Transverse colon (tissue), 4 donors: ENCODE measurements at regions not wholly inside any gene's neighbourhood (a gene's known extent, or its start where the extent isn't known, plus 50 kb on each side); places are given as distances from the start of the nearest gene placed in this dataset.

Experiments
- DNase-seq: peaks from one replicate; pipeline ENCODE4 v3.0.0-alpha.2; 2019
- H3K27ac ChIP-seq, 4 donors: fragments of 200-600 bp; sonication (generic); 2 replicates each; pipeline ENCODE4 v1.5.1; 2016 to 2018; ENCODE audit warnings: inconsistent platforms in 4 of 4
- H3K27me3 ChIP-seq: fragments of 200-600 bp; sonication (generic); 2 replicates; pipeline ENCODE4 v1.5.1; 2017; ENCODE audit warnings: inconsistent platforms
- H3K36me3 ChIP-seq, 4 donors: fragments of 200-600 bp; sonication (generic); 2 replicates each; pipeline ENCODE4 v1.5.1; 2017 to 2019; ENCODE audit warnings: inconsistent platforms in 4 of 4
- H3K4me1 ChIP-seq, 4 donors: fragments of 200-600 bp; sonication (generic); 2 replicates each; pipeline ENCODE4 v1.5.1; 2017 to 2020; ENCODE audit warnings: inconsistent platforms in 4 of 4
- H3K4me3 ChIP-seq, 4 donors: fragments of 200-600 bp; sonication (generic); 1 replicate in 1 of 4; 2 replicates in 3 of 4; pipeline versions ENCODE4 v1.5.1 to v1.6.1; 2017 to 2019; ENCODE audit warnings: inconsistent platforms in 4 of 4
- H3K9me3 ChIP-seq, 2 donors: fragments of 200-600 bp; sonication (generic); 2 replicates each; pipeline ENCODE4 v1.5.1; 2017 to 2019; ENCODE audit warnings: inconsistent platforms in 2 of 2
- EP300 ChIP-seq: sonication (generic); formaldehyde crosslinking; IDR thresholded peaks from one replicate; pipeline ENCODE4 v1.6.1; 2017; ENCODE audit warnings: antibody characterized with exemption, low read depth
- POLR2A ChIP-seq: fragments of 450-650 bp; IDR thresholded peaks from one replicate; pipeline ENCODE4 v1.6.1; 2016; ENCODE audit warnings: antibody characterized with exemption, mild to moderate bottlenecking, moderate library complexity
- POLR2AphosphoS5 ChIP-seq, 3 donors: sonication (generic); formaldehyde crosslinking; IDR thresholded peaks; one replicate each; pipeline ENCODE4 v1.6.1; 2016; ENCODE audit warnings: antibody characterized with exemption in 3 of 3
- WGBS, 2 donors: methylation state at CpG; one replicate each; pipeline ENCODE4 v1.1.5; 2018; ENCODE audit warnings: low coverage in 1 of 2; 5-methylcytosine and 5-hydroxymethylcytosine counted together
- in situ Hi-C, 4 donors: fragments of 200-750 bp; cut with MboI; loops; one replicate each; pipeline versions ENCODE4 v1.15.0 to v1.15.1; 2017; ENCODE audit warnings: low sequenced_read_pairs in 3 of 4, low pct_ligation_motif_present in 1 of 4, low pct_unique_long_range_greater_than_20kb in 1 of 4
- intact Hi-C: fragments of 100-400 bp; cut with DNase I; formaldehyde crosslinking; loops from one replicate; pipeline ENCODE4 v1.15.1; 2023; ENCODE audit warnings: low total_unique reads
- TF ChIP-seq, protein P1 (sequence below), 5 experiments: fragments of 200-600 bp in 3 of 5; fragments of 450-650 bp in 2 of 5; sonication (generic) in 3 of 5; IDR thresholded peaks; 1 replicate in 2 of 5; 2 replicates in 3 of 5; pipeline ENCODE4 v1.5.1; 2016 to 2017; ENCODE audit warnings: antibody characterized with exemption in 5 of 5, inconsistent platforms in 3 of 5, mild to moderate bottlenecking in 2 of 5, moderate library complexity in 1 of 5

DNA sequence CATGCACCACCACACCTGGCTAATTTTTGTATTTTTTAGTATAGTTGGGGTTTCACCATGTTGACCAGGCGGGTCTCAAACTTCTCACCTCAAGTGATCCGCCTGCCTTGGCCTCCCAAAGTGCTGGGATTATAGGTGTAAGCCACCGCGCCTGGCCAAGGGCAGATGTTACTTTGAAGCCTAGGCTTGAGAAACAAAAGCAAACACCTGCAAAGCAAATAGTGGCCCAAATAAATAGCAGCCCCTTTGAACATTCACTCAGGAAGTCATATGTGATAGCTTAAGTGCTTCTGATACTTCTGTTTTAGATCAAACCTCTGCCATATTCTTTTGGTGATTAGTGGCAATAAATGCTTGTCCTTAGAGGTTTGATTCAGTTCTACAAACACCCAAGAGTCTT is 404.5 kb upstream of the SMIM21 start:
- in situ Hi-C loops (no loop called here), intact Hi-C loops (no loop called here)
- H3K27ac ChIP-seq = no peak overlapping the region
- no peak for TF ChIP-seq EP300
- TF ChIP-seq POLR2A = no peak
- TF ChIP-seq POLR2AphosphoS5 (IDR thresholded peaks at IDR 0.05) = no peak
- TF ChIP-seq, protein P1, sequence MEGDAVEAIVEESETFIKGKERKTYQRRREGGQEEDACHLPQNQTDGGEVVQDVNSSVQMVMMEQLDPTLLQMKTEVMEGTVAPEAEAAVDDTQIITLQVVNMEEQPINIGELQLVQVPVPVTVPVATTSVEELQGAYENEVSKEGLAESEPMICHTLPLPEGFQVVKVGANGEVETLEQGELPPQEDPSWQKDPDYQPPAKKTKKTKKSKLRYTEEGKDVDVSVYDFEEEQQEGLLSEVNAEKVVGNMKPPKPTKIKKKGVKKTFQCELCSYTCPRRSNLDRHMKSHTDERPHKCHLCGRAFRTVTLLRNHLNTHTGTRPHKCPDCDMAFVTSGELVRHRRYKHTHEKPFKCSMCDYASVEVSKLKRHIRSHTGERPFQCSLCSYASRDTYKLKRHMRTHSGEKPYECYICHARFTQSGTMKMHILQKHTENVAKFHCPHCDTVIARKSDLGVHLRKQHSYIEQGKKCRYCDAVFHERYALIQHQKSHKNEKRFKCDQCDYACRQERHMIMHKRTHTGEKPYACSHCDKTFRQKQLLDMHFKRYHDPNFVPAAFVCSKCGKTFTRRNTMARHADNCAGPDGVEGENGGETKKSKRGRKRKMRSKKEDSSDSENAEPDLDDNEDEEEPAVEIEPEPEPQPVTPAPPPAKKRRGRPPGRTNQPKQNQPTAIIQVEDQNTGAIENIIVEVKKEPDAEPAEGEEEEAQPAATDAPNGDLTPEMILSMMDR (IDR thresholded peaks at IDR 0.05) = no peak
- H3K9me3 ChIP-seq = no peaks in the 10 kb centered on the region
- WGBS, 2 donors = 85% methylated on average over 4 of the region's 4 CpGs; no CpG with 5 or more reads in 1 of the 2 donors
- no peaks in the 10 kb centered on the region for H3K27me3 ChIP-seq
- H3K36me3 ChIP-seq = no peaks in the 10 kb centered on the region
- H3K4me1 ChIP-seq = peaks cover 0 to 25% (median 0%) of the 10 kb centered on the region in 4 donors
- no peak overlapping the region for H3K4me3 ChIP-seq
- DNase-seq = no peak

- no peak for DNase-seq
- no peaks in the 10 kb centered on the region for H3K36me3 ChIP-seq
- no peaks in the 10 kb centered on the region for H3K27me3 ChIP-seq
- no peaks in the 10 kb centered on the region for H3K9me3 ChIP-seq
- WGBS, 2 donors = 48 to 75% methylated on average over 2 of the region's 2 CpGs
- intact Hi-C loops = no loop called here
- in situ Hi-C loops = no loop called here
- no peak overlapping the region for H3K4me3 ChIP-seq
- peaks cover 0 to 25% (median 0%) of the 10 kb centered on the region in 4 donors for H3K4me1 ChIP-seq
- TF ChIP-seq, protein P1 (IDR thresholded peaks at IDR 0.05) = no peak
- no peak for TF ChIP-seq EP300
- no peak for TF ChIP-seq POLR2AphosphoS5 (IDR thresholded peaks at IDR 0.05)
- no peak for TF ChIP-seq POLR2A
- no peak overlapping the region for H3K27ac ChIP-seq
Measured at GRCh38 chr18:75830828-75831227, 403.3 kb upstream of the SMIM21 start.

DNA sequence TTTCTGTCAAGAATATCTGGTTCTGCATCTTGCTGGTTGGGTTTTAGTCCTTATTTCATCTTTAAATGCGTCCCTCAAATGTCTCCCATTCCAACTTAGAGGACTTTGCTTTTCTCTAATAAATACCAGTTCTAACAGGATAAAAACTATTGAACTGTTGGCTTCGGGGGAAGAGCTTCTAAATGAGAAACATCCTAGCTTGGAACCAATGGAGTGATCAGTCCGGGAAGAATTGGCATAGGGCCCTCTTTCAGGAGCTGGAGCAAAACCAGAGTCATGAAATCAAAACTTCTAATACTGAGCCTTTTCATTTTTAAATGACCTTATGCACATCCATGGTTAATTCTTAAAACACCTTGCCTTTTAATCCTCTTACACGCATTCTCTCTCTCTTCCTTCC is 401.6 kb upstream of the SMIM21 start:
- H3K4me1 ChIP-seq = peaks cover 0 to 25% (median 0%) of the 10 kb centered on the region in 4 donors
- DNase-seq = no peak
- H3K36me3 ChIP-seq = no peaks in the 10 kb centered on the region
- H3K4me3 ChIP-seq = no peak overlapping the region
- intact Hi-C loops = no loop called here
- in situ Hi-C loops = no loop called here
- TF ChIP-seq, protein P1 (IDR thresholded peaks at IDR 0.05) = no peak
- TF ChIP-seq EP300 (no peak), POLR2A (no peak), POLR2AphosphoS5 (IDR thresholded peaks at IDR 0.05) (no peak)
- WGBS, 2 donors = 65 to 76% methylated on average over 4 of the region's 4 CpGs
- H3K27me3 ChIP-seq = no peaks in the 10 kb centered on the region
- H3K27ac ChIP-seq = no peak overlapping the region
- H3K9me3 ChIP-seq = no peaks in the 10 kb centered on the region

- Histone ChIP-seq H3K9me3 (no peaks in the 10 kb centered on the region), H3K4me1 (peaks cover 0 to 27% (median 0%) of the 10 kb centered on the region in 4 donors), H3K27me3 (no peaks in the 10 kb centered on the region), H3K36me3 (no peaks in the 10 kb centered on the region), H3K27ac (peak overlapping the region in 3 of 4 donors; percentile 27 to 42 (median 31)), H3K4me3 (no peak overlapping the region)
- intact Hi-C loops = no loop called here
- in situ Hi-C loops = no loop called here
- 48 to 61% methylated on average over 4 of the region's 4 CpGs for WGBS, 2 donors
- no peak for DNase-seq
- no peak for TF ChIP-seq POLR2A
- peak in 1 of 3 donors; percentile 32 for TF ChIP-seq POLR2AphosphoS5 (IDR thresholded peaks at IDR 0.05)
Measured at GRCh38 chr18:75828379-75828778, 400.9 kb upstream of the SMIM21 start.

GRCh38 chr18:75827751-75828287 is 400.3 kb upstream of the SMIM21 start:
- Histone ChIP-seq H3K4me1 (peaks cover 0 to 32% (median 0%) of the 10 kb centered on the region in 4 donors), H3K27me3 (no peaks in the 10 kb centered on the region), H3K36me3 (no peaks in the 10 kb centered on the region), H3K4me3 (no peak overlapping the region), H3K9me3 (no peaks in the 10 kb centered on the region), H3K27ac (peak overlapping the region; percentile 16 to 42 (median 29))
- intact Hi-C loops = no loop called here
- 48 to 69% methylated on average over 6 to 7 of the region's 7 CpGs for WGBS, 2 donors
- DNase-seq = no peak
- TF ChIP-seq POLR2A (no peak), POLR2AphosphoS5 (IDR thresholded peaks at IDR 0.05) (no peak), EP300 (no peak)
- TF ChIP-seq, protein P1 (IDR thresholded peaks at IDR 0.05) = no peak
- in situ Hi-C loops = no loop called here
